ENCODE measurements at regions not wholly inside any gene's neighbourhood (a gene's known extent, or its start where the extent isn't known, plus 50 kb on each side); places are given as distances from the start of the nearest gene placed in this dataset.
A peak's percentile ranks its signal among the peaks of the same experiment; 100 is the strongest.

DNA sequence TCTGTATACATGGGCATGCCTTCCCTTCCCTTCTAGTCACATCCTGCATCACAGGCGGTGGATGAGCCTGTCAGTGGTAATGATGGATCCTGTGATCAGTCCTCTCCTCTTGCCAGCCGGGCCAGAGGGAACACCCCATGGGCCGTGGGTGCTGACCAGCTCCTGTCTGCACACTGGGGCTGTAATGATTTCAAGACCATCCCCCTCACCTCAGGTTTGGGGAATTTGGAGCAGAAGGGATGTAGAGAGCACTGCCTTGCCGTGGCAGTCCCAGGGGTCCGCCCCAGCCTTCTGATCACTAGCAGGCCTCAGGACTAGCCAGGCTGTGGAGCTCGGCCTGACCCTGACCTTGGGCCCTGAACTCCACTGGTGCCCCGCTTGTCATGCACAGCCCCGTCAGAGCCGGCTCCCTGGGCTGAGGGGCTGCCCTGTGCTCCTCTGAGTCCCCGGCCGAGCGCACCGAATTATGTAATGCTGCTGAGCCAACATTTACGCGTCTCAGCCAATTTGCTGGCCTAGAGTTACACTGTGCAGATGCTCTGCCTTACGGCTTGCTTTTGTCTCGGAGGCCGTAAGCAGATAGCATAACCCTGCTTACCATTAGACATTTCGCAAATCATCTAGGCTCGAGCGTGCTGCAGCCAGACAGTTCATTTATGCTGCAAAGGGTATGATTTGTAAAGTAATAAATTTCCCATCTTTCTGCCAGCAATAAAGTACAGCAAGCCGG is 155.3 kb downstream of the MACROH2A1 start (continued):
- TF ChIP-seq REST (IDR thresholded peaks at IDR 0.05) (no peak), JUND (IDR thresholded peaks at IDR 0.05) (no peak), RXRA (IDR thresholded peaks at IDR 0.05) (no peak)
- TF ChIP-seq, protein P1, sequence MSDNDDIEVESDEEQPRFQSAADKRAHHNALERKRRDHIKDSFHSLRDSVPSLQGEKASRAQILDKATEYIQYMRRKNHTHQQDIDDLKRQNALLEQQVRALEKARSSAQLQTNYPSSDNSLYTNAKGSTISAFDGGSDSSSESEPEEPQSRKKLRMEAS (IDR thresholded peaks at IDR 0.05), result no peak

GRCh38 chr5:135242866-135243555 is 156.0 kb downstream of the MACROH2A1 start:
- Histone ChIP-seq H3K9ac (ENCODE audit: low read depth in 1 of 2, low read length in 2 of 2) (no peak overlapping the region), H3K9me3 (ENCODE audit: control insufficient read depth in 4 of 4, low read length in 3 of 4) (no peaks in the 10 kb centered on the region), H3K36me3 (ENCODE audit: control insufficient read depth in 4 of 4, insufficient read depth in 3 of 4, low read depth in 1 of 4, low read length in 3 of 4) (no peaks in the 10 kb centered on the region), H3K27me3 (ENCODE audit: control insufficient read depth in 4 of 4, insufficient read depth in 4 of 4, low read length in 3 of 4) (no peaks in the 10 kb centered on the region), H3K27ac (ENCODE audit: low read depth in 1 of 2, low read length in 2 of 2) (no peak overlapping the region), H3K4me3 (ENCODE audit: low read depth in 1 of 3, low read length in 3 of 3) (no peak overlapping the region), H3K4me1 (ENCODE audit: control insufficient read depth in 4 of 4, insufficient read depth in 4 of 4, low read length in 3 of 4) (no peaks in the 10 kb centered on the region)
- TF ChIP-seq NR2F2 (IDR thresholded peaks at IDR 0.05), result peak; percentile 20
- no peak for TF ChIP-seq JUND (IDR thresholded peaks at IDR 0.05)
- DNase-seq (ENCODE audit: low spot score), result peak; percentile 12
- 84% methylated on average over 8 of the region's 8 CpGs for WGBS

- Histone ChIP-seq H3K4me3 (ENCODE audit: low read depth in 1 of 3, low read length in 3 of 3) (no peak overlapping the region), H3K4me1 (ENCODE audit: control insufficient read depth in 4 of 4, insufficient read depth in 4 of 4, low read length in 3 of 4) (no peaks in the 10 kb centered on the region), H3K9ac (ENCODE audit: low read depth in 1 of 2, low read length in 2 of 2) (no peak overlapping the region), H3K36me3 (ENCODE audit: control insufficient read depth in 4 of 4, insufficient read depth in 3 of 4, low read depth in 1 of 4, low read length in 3 of 4) (no peaks in the 10 kb centered on the region), H3K9me3 (ENCODE audit: control insufficient read depth in 4 of 4, low read length in 3 of 4) (no peaks in the 10 kb centered on the region), H3K27me3 (ENCODE audit: control insufficient read depth in 4 of 4, insufficient read depth in 4 of 4, low read length in 3 of 4) (no peaks in the 10 kb centered on the region), H3K27ac (ENCODE audit: low read depth in 1 of 2, low read length in 2 of 2) (no peak overlapping the region)
- WGBS, result 89% methylated on average over 11 of the region's 11 CpGs
- peak; percentile 14 for DNase-seq (ENCODE audit: low spot score)
- TF ChIP-seq SP1 (IDR thresholded peaks at IDR 0.05) (no peak), YY1 (IDR thresholded peaks at IDR 0.05) (no peak), FOXA1 (IDR thresholded peaks at IDR 0.05) (no peak), RXRA (IDR thresholded peaks at IDR 0.05) (no peak), JUND (IDR thresholded peaks at IDR 0.05) (no peak), RAD21 (IDR thresholded peaks at IDR 0.05) (no peak), HNF4A (conservative IDR thresholded peaks at IDR 0.05) (no peak), EGR1 (IDR thresholded peaks at IDR 0.05; ENCODE audit: low read depth in 2 of 2) (no peak), NR2F2 (IDR thresholded peaks at IDR 0.05) (no peak), REST (IDR thresholded peaks at IDR 0.05) (no peak), FOXA2 (IDR thresholded peaks at IDR 0.05) (no peak), GABPA (IDR thresholded peaks at IDR 0.05 in 1 of 2, conservative IDR thresholded peaks at IDR 0.05 in 1 of 2) (no peak)
- TF ChIP-seq, protein P1 (IDR thresholded peaks at IDR 0.05), result no peak
- TF ChIP-seq, protein P2, sequence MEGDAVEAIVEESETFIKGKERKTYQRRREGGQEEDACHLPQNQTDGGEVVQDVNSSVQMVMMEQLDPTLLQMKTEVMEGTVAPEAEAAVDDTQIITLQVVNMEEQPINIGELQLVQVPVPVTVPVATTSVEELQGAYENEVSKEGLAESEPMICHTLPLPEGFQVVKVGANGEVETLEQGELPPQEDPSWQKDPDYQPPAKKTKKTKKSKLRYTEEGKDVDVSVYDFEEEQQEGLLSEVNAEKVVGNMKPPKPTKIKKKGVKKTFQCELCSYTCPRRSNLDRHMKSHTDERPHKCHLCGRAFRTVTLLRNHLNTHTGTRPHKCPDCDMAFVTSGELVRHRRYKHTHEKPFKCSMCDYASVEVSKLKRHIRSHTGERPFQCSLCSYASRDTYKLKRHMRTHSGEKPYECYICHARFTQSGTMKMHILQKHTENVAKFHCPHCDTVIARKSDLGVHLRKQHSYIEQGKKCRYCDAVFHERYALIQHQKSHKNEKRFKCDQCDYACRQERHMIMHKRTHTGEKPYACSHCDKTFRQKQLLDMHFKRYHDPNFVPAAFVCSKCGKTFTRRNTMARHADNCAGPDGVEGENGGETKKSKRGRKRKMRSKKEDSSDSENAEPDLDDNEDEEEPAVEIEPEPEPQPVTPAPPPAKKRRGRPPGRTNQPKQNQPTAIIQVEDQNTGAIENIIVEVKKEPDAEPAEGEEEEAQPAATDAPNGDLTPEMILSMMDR (IDR thresholded peaks at IDR 0.05; ENCODE audit: low read depth, low read length, missing input control), result no peak
- TF ChIP-seq, protein P3, sequence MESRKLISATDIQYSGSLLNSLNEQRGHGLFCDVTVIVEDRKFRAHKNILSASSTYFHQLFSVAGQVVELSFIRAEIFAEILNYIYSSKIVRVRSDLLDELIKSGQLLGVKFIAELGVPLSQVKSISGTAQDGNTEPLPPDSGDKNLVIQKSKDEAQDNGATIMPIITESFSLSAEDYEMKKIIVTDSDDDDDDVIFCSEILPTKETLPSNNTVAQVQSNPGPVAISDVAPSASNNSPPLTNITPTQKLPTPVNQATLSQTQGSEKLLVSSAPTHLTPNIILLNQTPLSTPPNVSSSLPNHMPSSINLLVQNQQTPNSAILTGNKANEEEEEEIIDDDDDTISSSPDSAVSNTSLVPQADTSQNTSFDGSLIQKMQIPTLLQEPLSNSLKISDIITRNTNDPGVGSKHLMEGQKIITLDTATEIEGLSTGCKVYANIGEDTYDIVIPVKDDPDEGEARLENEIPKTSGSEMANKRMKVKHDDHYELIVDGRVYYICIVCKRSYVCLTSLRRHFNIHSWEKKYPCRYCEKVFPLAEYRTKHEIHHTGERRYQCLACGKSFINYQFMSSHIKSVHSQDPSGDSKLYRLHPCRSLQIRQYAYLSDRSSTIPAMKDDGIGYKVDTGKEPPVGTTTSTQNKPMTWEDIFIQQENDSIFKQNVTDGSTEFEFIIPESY (IDR thresholded peaks at IDR 0.05), result no peak
Measured at GRCh38 chr5:135242021-135242865, 156.8 kb downstream of the MACROH2A1 start.

All from liver (tissue), 8 donors.